Fibroblast of lung (primary cell): ENCODE measurements at regions not wholly inside any gene's neighbourhood (a gene's known extent, or its start where the extent isn't known, plus 50 kb on each side); places are given as distances from the start of the nearest gene placed in this dataset.

Experiments used
- DNase-seq, 2 donors: peaks; one replicate each; pipeline versions ENCODE4 v3.0.0 to v3.0.0-alpha.2; 2010; ENCODE audit warnings: low read depth in 2 of 2
- H2AFZ ChIP-seq: 2 replicates; pipeline ENCODE4 v1.5.1; 2012; ENCODE audit warnings: low read length, control low read depth, inconsistent platforms
- H3K27ac ChIP-seq: 2 replicates; pipeline ENCODE4 v1.5.1; 2011; ENCODE audit warnings: low read length, control low read depth; ENCODE audit not compliant: insufficient read depth
- H3K27me3 ChIP-seq: 2 replicates; pipeline ENCODE4 v1.5.1; 2011; ENCODE audit warnings: mild to moderate bottlenecking, low read length; ENCODE audit not compliant: control insufficient read depth, insufficient read depth
- H3K36me3 ChIP-seq: 2 replicates; pipeline ENCODE4 v1.5.1; 2011; ENCODE audit warnings: low read length; ENCODE audit not compliant: control insufficient read depth, insufficient read depth
- H3K4me1 ChIP-seq: 2 replicates; pipeline ENCODE4 v1.5.1; 2011; ENCODE audit warnings: low read length; ENCODE audit not compliant: control insufficient read depth, insufficient read depth; ENCODE audit errors: extremely low read depth
- H3K4me2 ChIP-seq: 2 replicates; pipeline ENCODE4 v1.5.1; 2011; ENCODE audit warnings: low read length, control low read depth; ENCODE audit not compliant: insufficient read depth; ENCODE audit errors: extremely low read depth
- H3K4me3 ChIP-seq, 4 experiments: fragments of 200-600 bp in 1 of 4; sonication (generic) in 1 of 4; replicated peaks in 1 of 4; 2 replicates each; pipeline ENCODE4 v1.5.1; 2011 to 2016; ENCODE audit warnings: low read length in 4 of 4, low read depth in 3 of 4, mild to moderate bottlenecking in 3 of 4, control low read depth in 2 of 4, inconsistent platforms in 1 of 4, mixed read lengths in 1 of 4; ENCODE audit not compliant: insufficient read depth in 1 of 4; ENCODE audit errors: control extremely low read depth in 1 of 4
- H3K79me2 ChIP-seq: 2 replicates; pipeline ENCODE4 v1.5.1; 2012; ENCODE audit warnings: mild to moderate bottlenecking, low read length, inconsistent platforms; ENCODE audit not compliant: control insufficient read depth, insufficient read depth
- H3K9ac ChIP-seq: 2 replicates; pipeline ENCODE4 v1.5.1; 2011; ENCODE audit warnings: mild to moderate bottlenecking, low read length, control low read depth; ENCODE audit not compliant: insufficient read depth
- H3K9me3 ChIP-seq: 2 replicates; pipeline ENCODE4 v1.5.1; 2012; ENCODE audit warnings: low read depth, low read length; ENCODE audit not compliant: control insufficient read depth, insufficient read depth
- H4K20me1 ChIP-seq: 2 replicates; pipeline ENCODE4 v1.5.1; 2011; ENCODE audit warnings: low read length; ENCODE audit not compliant: control insufficient read depth, insufficient read depth; ENCODE audit errors: extremely low read depth
- EZH2 ChIP-seq: IDR thresholded peaks from 2 replicates; pipeline ENCODE4 v1.5.1; 2012; ENCODE audit warnings: low read length, control low read depth, mild to moderate bottlenecking; ENCODE audit errors: missing control alignments
- TF ChIP-seq, protein P1 (sequence below), 2 donors: IDR thresholded peaks in 1 of 2; conservative IDR thresholded peaks in 1 of 2; 1 replicate in 1 of 2; 2 replicates in 1 of 2; pipeline ENCODE4 v1.5.1; 2011 to 2012; ENCODE audit warnings: low read length in 2 of 2, control low read depth in 1 of 2, inconsistent platforms in 1 of 2, low read depth in 1 of 2, mild to moderate bottlenecking in 1 of 2

DNA sequence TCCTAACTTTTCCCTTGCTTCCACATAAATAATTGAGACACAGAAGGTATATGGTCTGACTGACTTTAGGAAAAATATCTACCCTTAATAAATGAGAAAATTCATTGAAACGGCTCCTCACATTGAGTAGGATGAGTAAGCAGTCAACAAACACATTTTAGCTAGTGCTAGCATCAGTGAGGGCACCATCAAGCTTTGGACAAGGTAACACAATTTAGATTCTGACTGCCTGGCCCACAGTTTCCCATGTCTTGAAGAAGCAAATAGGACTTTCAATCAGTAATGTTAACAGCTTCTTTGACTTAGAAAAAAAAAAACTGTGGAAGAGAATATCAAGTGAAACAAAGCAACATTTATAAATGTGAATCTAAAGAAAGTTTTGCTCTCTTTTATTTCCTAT, 70.1 kb upstream of the MBNL1 start:
- no peak for DNase-seq
- Histone ChIP-seq H3K36me3 (no peaks in the 10 kb centered on the region), H3K79me2 (no peaks in the 10 kb centered on the region), H4K20me1 (no peaks in the 10 kb centered on the region), H3K4me3 (no peak overlapping the region), H3K27ac (no peak overlapping the region), H2AFZ (no peak overlapping the region), H3K27me3 (no peaks in the 10 kb centered on the region), H3K9ac (no peak overlapping the region), H3K4me1 (no peaks in the 10 kb centered on the region), H3K4me2 (no peak overlapping the region), H3K9me3 (no peaks in the 10 kb centered on the region)
- TF ChIP-seq EZH2: no peak
- TF ChIP-seq, protein P1, sequence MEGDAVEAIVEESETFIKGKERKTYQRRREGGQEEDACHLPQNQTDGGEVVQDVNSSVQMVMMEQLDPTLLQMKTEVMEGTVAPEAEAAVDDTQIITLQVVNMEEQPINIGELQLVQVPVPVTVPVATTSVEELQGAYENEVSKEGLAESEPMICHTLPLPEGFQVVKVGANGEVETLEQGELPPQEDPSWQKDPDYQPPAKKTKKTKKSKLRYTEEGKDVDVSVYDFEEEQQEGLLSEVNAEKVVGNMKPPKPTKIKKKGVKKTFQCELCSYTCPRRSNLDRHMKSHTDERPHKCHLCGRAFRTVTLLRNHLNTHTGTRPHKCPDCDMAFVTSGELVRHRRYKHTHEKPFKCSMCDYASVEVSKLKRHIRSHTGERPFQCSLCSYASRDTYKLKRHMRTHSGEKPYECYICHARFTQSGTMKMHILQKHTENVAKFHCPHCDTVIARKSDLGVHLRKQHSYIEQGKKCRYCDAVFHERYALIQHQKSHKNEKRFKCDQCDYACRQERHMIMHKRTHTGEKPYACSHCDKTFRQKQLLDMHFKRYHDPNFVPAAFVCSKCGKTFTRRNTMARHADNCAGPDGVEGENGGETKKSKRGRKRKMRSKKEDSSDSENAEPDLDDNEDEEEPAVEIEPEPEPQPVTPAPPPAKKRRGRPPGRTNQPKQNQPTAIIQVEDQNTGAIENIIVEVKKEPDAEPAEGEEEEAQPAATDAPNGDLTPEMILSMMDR (conservative IDR thresholded peaks at IDR 0.05 in 1 of 2, IDR thresholded peaks at IDR 0.05 in 1 of 2; ENCODE audit: low read depth in 1 of 2, low read length in 2 of 2): no peak

DNA sequence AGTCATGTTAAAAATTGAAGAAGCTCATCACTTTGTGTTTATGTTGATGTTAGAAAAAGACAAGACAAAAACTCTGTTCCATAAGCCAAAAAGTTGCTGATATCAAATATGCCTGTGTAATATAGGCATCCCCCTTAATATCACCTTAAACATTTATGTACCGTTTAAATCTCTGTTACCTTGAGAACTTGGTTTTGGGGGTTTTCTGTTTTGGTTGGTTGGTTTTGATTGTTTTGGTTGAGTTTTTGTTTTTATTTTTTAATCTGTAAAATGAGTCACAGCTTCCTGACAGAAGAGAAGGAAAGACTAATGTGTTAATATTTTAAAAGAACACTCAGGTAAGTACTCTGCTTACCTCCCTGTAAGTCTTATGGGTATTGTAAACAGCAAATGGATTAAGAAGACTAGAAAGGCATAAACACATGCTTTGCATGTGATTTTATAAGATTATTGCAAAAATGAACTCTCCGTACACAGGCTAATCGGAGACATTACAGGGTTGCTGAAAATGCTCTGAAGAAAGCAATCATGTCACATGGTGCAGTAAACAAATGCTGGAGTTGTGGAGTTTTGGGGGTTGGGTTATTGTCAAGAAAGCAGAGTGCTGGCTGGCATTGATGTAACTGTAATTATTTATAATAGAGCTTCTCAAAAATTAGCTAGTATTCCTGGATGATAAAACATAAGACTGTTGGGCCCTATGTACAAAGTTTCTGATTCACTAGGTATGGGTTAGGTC, 69.5 kb upstream of the MBNL1 start:
- Histone ChIP-seq H3K9me3 (no peaks in the 10 kb centered on the region), H3K4me2 (no peak overlapping the region)

DNA sequence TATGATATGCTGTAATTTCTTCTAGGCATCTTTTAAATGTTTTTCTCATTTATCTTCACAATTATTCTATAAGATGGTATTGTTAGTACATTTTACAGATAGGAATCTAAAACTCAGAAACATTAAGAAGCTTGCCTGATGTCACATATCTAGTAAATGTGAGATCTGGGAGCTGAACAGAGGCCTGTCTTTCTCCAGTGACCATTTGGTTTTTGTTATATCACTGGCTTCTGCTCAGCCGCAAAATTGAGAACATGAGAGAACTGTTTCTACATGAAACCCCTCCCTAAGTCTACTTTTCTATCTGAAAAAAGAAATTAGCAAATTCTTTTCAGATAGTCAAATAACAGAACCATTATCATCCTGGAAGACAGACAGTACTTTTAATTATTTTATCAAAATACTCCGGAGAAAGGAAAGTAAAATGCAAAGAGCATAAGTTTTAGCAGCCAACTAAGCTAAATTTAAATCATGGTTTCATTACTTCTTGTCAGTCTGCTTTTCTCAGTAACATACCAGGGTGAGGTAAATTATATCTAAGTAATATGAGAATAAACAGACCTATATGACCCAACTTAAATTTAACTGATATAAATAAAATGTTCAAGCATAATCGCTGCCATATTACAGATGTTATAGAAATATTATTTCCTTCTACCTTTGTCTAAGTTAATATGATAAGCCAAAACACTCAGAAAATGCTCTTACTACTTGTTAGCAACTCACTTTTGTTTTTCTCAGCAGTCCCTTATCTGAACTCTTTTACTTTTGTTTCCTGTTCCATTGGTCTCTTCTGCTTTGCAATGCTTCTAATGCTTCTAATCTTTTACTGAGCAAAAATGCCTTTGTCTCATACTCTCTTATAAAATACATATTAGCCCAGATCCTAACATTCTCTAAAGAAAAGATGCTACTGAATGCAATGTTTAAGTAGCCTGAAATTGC, 68.0 kb upstream of the MBNL1 start:
- H3K4me1 ChIP-seq: no peaks in the 10 kb centered on the region
- H3K27ac ChIP-seq: no peak overlapping the region
- DNase-seq: no peak
- peak overlapping the region in 1 of 4 experiments; percentile 15 for H3K4me3 ChIP-seq
- H3K36me3 ChIP-seq: no peaks in the 10 kb centered on the region
- peak overlapping the region; percentile 81 for H3K4me2 ChIP-seq
- no peaks in the 10 kb centered on the region for H3K9me3 ChIP-seq
- TF ChIP-seq, protein P1 (conservative IDR thresholded peaks at IDR 0.05 in 1 of 2, IDR thresholded peaks at IDR 0.05 in 1 of 2; ENCODE audit: low read depth in 1 of 2, low read length in 2 of 2): no peak
- no peak for TF ChIP-seq EZH2
- H2AFZ ChIP-seq: peak overlapping the region; percentile 34
- no peaks in the 10 kb centered on the region for H3K27me3 ChIP-seq
- H3K79me2 ChIP-seq: no peaks in the 10 kb centered on the region
- no peak overlapping the region for H3K9ac ChIP-seq
- H4K20me1 ChIP-seq: no peaks in the 10 kb centered on the region

More for the DNA sequence above, 69.5 kb upstream of the MBNL1 start:
- no peaks in the 10 kb centered on the region for H3K4me1 ChIP-seq
- H4K20me1 ChIP-seq: no peaks in the 10 kb centered on the region
- no peak for TF ChIP-seq EZH2
- TF ChIP-seq, protein P1 (conservative IDR thresholded peaks at IDR 0.05 in 1 of 2, IDR thresholded peaks at IDR 0.05 in 1 of 2; ENCODE audit: low read depth in 1 of 2, low read length in 2 of 2): no peak
- H2AFZ ChIP-seq: no peak overlapping the region
- H3K4me3 ChIP-seq: no peak overlapping the region
- H3K36me3 ChIP-seq: no peaks in the 10 kb centered on the region
- no peaks in the 10 kb centered on the region for H3K79me2 ChIP-seq
- no peak overlapping the region for H3K27ac ChIP-seq
- no peak overlapping the region for H3K9ac ChIP-seq
- H3K27me3 ChIP-seq: no peaks in the 10 kb centered on the region
- DNase-seq: no peak
